GM19238 (cell line): ENCODE measurements at regions not wholly inside any gene's neighbourhood (a gene's known extent, or its start where the extent isn't known, plus 50 kb on each side); places are given as distances from the start of the nearest gene placed in this dataset.

Experiments
- DNase-seq: peaks from one replicate; pipeline ENCODE4 v3.0.0; 2011; ENCODE audit warnings: low spot score; ENCODE audit not compliant: insufficient read length

DNA sequence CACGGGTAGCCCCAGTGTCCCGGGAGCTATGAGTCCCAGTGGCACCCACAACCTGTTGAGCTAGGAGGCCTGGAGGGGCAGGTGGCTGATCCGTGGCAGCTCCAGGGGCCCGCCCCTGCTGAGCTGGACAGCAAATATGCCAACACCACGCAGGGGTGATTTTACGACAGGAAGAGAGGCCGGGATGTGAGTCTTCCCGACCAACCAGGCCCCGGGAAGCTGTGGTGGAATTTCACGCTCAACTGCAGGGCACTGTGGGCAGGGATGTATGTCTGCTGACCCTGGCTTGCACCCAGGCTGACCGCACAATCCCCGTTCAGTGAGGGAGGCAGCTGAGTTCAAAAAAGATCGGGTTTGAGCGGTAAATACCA, 183.9 kb downstream of the ERMARD start:
- no peak for DNase-seq

DNA sequence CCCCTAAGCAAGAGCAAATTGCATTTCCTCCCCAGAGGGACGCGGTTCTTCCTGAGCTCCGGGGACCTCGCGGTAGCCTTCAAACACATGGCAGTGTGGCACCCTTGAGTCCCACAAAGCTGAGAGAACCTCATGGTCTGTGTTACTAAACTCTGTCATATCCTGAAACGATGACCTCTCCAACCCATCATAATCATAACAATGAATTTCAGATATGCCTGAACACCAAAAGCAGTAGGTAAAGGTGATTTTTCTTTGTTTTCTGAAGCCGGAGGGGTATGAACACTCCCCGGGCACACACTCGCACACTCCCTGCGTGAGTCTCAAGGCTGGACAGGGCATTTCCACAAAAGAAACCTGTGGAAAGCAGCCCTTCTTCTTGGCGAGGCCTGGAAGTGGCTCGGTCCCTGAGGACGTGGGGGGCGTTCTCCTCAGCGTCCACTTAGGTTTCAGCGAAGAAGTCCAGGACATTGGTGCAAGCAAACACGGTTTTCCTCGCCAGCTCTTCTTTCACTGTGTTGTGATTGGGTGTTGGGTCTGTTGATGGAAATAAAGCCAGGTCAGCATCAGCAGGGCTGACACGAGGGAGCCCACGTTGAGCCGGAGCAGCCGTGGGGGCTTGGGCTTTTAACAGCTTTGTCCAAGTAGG, 183.4 kb downstream of the ERMARD start:
- no peak for DNase-seq

DNA sequence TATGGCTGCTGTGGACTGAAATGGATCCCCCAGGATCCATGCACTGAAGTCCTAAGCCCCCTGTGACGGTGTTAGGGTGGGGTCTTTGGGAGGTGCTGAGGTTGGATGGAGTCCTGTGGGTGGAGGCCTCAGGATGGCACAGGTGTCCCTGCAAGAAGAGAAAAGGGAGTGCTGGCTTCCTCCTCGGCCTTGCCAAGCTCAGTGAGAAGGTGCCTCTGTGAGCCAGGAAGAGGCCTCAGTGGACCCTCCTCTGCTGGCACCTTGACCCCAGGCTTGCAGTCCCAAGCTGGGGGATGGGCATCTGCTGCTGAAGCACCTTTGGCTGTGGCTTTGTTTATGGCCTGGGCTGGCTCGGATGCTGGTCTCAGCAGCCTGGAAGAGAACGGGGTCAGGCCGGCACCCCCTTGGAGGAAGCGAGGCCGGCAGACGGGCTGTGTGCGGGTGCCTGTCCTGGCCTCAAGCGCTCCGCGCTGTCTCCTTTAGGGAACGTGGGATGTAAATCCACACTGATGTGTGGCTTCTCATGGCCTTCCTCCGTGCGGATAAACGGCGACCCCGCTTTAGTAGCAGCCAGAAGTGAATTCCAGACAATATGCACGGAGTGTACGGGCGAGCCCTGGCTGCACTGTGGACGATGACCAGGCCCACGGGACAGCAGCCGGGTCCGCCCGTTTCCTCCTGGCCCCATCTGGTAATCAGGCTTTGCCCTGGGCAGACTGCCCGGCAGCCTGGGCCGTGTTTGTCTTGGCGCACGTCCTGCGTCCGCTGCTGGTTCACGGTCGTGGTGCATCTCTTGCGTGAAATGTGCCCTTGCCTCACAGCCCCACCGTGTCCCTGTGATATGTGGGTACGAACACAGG, 182.6 kb downstream of the ERMARD start:
- DNase-seq: no peak

DNA sequence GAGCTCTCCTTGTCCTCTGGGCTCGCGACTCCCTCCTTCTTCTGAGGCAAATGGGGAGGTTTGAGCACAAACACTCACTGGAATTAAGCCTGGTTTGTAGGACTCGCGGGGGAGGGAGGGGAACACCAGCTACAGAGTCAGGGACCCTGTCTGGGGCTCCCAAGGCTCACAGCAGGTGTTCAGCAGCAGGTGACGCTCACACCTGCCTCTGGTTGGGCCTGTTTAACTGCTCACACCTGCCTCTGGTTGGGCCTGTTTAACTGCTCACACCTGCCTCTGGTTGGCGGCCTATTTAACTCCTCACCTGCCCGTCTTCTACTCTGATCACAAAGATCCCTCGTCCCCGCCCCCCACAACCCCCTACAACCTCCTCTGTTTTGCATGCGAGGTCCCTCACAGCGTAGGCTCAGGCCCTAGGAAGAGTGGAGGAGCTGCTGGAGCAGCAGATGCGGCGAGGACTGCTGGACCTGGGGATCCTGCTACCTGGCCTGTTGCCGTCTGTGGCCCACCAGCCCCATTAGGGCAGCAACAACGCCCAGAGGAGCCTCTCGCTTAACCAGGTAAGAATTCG, 181.9 kb downstream of the ERMARD start:
- DNase-seq: no peak

DNA sequence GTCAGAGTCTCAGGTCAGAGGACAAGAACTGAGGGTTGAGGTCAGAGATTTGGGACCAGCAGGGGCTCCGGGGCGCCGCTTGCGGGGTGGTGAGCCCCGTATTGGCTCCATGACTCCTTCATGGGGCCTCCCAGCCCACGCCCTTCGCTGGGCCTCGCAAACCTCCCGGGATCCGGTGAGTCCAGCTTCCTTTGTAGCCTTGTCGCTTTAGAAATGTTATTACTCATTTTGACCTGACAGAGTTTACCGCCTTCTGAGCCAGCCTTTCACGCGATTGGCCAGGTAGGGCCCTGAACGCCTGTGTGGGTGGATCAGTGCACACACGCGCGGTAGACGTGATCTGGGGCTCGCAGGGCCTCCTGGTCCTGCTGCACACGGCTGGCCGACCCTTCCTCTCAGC, 181.1 kb downstream of the ERMARD start:
- no peak for DNase-seq

DNA sequence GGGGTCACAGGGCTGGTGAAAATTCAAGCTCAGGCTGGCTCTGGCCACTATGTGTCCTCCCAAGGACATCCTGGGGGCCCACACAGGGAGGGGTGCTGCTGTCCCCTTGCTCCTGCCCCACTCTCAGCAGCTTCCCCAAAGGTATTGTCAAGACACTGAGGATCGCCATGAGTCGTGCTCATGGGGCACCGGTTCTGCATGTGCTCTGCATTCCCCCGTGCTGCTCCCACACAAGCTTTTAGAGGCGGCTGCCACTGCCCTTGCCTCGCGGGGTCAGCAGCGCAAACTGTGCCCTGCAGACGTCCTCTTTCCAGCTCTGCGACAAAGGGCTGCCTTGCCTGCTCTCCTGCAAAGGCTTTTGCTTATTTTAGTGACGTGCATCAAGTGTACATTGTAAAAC, 179.8 kb downstream of the ERMARD start:
- DNase-seq: no peak

DNA sequence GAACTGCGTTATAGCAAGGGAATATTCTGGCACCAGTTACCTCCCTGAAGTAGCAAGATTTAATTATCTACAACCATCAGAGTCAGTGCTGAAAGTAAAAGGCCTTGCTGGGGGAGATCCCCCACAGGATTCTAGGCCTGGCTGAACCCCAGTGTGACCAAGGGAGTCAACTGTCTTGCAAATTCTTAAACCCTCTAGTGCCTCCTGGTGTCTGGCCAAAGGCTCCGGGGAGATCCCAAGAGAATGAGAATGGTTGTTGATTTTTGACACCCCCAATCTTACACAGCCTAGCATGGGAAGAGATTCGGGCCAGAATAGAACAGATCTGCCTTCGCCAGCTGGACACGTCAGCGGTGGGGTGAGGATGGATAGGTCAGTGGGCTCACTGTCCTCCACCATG, 179.4 kb downstream of the ERMARD start:
- DNase-seq: no peak

DNA sequence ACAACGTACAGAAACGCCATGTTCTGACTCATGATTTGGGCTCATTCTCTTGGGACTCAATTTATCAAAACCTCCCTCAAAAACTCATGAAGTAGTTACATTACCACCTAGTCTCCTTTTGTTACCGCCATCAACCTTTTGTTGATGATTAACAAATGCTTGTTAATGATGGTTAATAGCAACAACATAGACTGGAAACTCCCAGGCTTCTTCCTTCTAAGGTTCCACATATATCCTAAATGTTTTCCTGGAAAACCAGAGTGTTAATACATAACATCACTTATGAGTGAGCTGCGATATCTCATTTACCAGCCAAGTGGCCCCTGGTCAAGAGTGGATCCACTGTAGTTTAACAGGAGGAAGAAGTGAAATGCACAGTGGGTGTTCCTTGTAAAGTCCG, 176.3 kb downstream of the ERMARD start:
- no peak for DNase-seq

DNA sequence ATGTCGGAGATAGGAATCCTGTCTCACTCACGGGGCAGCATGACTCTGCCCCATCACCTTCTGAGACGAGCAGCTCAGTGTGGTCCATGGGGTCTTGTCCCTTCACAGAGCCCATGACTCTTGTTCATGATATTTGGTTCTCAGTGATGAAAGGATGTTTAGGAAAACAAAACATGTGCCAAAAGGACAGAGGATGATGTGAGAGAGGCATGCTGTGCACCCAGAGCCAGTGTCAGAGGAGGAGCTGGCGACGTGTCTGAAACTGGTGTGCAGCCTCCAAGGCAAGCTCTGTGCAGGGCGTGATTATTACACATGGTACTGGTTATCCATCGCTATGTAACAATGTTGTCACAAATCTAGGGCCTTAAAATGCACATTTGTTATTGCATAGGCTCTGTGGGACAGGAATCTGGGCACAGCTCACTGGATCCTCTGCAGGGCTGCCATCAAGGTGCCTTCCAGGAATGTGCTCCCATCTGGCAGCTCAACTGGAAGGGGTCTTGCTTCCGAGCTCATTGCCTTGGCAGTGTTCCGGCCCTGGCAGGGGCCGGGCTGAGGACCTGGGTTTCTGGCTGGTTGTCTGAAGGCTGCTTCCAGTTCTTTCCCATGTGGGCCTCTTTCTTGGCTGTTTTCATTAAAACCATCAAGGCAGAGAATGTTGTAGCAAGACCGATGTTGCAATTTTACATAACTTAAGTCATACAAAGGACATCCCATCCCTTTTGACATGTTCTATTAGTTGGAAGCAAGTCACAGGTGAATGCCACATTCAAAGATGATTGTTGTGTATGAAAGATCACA, 175.4 kb downstream of the ERMARD start:
- no peak for DNase-seq

DNA sequence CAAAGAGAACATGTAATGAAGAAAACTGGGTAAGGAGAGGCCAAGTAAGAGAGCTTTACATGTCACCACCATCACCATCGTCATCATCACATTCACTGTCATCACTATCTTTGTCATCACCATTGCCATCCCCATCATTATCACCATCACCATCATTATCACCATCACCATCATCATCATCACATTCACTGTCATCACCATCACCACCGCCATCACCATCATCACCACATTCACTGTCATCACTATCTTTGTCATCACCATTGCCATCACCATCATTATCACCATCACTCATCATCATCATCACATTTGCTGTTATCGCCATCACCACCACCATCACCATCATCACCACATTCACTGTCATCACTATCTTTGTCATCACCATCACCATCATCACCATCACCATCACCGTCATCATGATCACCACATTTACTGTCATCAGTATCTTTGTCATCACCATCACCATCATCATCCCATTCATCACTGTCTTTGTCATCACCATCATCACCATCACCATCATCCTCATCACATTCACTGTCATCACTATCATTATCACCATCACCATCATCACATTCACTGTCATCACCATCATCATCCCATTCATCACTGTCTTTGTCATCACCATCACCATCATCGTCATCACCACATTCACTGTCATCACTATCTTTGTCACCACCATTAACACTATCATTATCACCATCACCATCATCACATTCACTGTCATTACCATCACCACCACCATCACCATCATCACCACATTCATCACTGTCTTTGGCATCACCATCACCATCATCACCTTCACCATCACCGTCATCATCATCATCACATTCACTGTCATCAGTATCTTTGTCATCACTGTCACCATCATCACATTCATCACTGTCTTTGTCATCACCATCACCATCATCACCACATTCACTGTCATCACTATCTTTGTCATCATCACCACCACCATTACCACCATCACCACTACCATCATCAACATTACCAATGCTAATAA, 172.3 kb downstream of the ERMARD start:
- DNase-seq: no peak

DNA sequence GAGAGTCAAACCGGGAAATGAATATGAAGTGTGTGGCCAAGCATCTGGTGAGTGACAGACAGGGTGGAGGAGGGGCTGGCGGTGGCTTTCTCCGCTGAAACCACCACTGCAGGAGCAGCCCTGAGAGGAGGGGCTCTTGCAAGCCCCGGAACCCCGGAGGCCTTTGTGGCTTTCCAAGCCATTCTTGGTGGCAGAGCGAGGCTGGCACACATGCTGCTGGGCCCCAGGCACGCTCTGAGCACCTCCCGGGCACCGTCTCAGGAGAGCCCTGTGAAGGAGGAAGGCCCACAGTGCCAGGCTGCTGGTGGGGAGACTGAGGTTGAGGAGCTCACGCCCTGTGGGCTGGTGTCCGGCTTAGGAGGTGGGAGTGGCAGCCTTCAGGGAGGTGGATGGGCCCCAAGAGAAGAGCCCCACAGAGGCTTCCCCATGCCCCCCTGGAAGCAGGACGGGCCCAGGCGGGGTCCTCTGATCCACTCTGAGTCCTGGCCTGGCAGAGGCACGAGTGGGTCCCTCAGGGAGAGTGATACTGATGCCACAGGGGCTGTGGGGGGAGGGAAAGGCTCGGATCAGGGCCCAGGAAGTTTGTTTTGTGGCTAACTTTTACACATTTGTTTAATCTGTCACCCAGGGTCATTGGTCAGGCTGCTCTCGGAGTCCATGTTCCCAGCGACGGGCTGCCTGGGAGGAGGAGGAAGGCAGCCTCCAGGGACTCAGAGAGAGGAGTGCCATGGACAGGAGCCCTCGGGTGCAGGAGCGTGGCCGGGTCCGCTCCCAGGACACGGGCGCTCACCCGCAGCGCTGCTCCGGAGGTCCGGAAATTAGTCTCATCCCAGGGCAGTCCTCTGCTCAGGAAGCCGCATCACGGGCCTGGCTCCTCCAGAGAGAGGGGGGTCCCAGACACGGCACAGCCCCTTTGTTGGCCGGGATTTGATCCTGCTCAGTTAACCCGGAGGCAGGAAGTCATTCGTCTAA, 170.7 kb downstream of the ERMARD start:
- DNase-seq: no peak

DNA sequence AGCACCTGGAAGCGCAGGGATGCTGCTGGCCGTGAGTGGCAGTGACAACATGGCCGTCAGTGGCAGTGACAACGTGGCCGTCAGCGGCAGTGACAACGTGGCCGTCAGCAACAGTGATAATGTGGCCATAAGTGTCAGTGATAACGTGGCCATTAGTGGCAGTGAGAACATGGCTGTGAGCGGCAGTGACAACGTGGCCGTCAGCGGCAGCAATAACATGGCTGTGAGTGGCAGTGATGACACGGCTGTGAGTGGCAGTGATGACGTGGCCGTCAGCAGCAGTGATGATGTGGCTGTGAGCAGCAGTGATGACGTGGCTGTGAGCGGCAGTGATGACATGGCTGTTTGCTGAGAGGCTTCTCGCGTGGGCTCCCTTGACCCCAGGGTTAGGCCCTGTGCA, 169.8 kb downstream of the ERMARD start:
- no peak for DNase-seq

DNA sequence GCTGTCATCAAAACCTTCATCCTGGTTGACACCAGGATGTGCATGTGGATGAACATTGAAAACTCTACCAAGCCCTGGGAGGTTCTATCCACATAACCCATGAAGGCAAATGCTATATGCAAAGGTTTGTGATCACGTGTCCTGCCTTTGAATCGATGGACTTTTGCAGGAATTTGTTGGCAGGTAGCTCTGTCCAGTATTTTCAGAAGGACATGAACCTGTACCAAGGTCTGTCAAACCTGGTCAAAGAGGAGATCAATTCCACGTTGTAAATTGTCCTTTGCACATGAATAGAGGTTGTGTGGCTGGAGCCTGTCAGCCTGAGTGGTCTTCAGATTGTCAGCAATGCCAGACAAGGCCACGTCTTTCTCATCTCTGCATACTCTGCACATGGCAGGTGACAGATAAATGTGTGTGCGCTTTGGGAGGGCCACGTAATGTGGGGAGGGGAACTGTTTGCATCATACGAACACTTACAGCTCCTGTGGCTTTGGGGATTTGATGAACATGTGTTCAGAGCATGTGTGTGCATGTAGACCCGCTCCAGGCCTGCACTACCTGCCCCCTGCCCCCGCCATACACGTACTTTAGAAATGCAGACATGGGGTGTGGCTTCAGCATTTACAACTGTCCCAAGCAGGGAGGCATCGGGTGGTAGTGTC, 169.1 kb downstream of the ERMARD start:
- DNase-seq: no peak

DNA sequence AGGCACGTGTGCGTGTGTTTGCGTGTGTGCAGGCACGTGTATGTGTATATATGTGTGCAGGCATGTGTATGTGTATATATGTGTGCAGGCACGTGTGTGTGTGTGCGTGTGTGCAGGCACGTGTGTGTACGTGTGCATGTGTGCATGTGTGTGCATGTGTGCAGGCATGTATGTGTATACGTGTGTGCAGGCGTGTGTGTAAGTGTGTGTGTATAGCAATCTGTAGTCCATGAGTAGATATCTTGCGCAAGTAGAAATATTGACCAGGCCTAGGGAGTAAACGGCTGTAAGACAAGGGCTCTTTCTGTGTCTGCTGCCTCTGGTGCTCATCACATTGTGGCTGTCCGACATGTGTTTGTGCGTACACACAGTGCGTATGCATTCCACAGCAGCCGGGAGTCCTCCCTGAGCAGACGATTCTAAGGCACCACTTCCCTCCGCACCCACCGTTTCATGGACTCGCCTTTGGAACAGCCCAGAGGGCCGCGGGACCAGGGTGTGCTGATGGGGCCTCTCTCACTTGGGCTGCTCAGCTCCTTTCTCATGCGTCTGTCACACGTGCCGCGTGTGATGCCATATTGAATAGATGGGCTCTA, 167.6 kb downstream of the ERMARD start:
- DNase-seq: no peak

DNA sequence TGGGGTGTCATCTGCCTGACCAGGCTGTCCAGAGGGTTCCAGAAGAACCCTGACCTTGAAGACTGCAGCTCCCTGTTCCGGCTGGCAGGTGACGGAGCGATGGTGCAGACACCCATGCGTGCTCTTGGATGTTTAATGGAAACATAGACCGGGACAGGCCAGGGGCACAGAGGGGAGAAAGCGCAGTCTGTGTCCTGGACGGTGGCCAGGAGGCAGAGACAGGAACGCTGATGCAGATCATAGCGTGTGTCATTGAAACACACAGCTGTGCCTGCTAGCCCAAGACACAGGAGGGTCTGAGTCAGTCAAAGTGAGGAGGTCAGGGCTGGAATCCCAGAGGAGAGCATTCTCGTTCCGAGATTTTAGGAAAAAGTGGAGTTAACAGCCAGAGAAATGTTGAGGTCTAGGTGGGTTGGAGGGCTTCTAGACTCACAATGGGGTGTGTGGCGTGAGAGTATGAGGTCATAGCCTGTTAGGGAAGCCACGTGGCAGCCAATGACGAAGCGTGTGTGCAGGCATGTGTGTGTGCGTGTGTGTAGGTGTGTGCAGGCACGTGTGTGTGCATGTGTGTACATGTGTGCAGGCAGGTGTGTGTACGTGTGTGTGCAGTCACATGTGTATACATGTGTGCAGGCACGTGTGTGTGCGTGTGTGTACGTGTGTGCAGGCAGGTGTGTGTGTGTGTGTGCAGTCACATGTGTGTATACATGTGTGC, 167.0 kb downstream of the ERMARD start:
- DNase-seq: no peak

DNA sequence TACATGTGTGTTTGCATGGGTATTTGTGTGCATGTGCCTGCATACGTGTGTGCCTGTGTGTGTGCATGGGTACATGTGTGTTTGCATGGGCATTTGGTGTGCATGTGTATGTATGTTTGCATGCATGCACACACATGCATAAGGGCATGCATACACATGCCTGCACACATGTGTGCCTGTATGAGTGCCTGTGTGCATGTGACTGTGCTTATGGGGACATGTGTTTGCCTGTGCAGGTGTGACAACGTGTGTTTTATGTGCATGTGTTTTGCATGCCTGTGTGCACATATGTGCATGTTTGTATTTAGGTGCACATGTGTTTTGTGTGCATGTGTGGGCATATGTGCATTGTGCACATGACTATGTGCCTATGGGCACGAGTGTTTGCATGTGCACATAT, 165.7 kb downstream of the ERMARD start:
- no peak for DNase-seq

DNA sequence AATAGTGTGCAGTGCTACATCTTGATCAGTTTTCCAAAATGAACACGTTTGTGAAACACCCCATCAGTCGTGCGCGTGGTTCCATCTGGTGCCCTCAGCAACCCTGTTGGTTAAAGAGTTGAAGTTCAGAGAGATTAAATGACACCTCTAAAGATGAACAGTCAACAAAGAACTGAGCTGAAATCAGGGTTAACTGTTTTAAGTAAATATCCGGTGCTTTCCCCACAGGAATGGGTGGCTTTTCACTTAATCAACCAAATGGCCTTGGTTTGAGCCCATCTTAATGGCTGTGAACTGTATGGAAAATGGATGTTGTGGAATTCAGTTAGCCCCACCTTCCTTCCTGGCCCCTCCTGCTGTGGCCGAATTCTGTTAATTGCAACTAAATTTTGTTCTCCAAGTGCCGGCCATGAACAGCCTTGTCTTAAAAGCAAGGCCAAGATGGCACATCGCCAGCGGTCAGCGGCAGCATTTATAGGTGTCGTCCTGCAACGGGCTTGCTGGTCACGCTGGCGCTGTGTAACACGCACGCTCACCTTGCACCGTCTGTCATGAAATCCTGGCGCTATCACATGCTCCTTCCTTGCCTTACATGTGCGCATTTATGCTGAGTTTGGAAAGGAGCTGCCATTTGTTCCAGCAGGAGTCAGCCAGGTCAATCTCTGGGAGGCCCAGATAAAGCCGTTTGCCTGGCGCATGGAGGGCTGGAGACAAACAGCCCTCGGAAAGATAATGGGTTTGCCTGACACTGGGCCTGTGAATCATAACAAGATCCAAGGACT, 164.5 kb downstream of the ERMARD start:
- no peak for DNase-seq
